ENCODE measurements at regions not wholly inside any gene's neighbourhood (a gene's known extent, or its start where the extent isn't known, plus 50 kb on each side); places are given as distances from the start of the nearest gene placed in this dataset.

GRCh38 chr12:94032368-94032767 lies 116.0 kb upstream of the PLXNC1 start:
- peak in 1 of 14 donors; percentile 7 for DNase-seq

GRCh38 chr12:94033101-94033500 lies 115.3 kb upstream of the PLXNC1 start:
- DNase-seq: no peak

- no peak for DNase-seq
Measured at GRCh38 chr12:94033784-94034183, 114.6 kb upstream of the PLXNC1 start.

- DNase-seq: no peak
Measured at GRCh38 chr12:94037444-94037843, 110.9 kb upstream of the PLXNC1 start.

- no peak for DNase-seq
Measured at GRCh38 chr12:94038605-94039004, 109.8 kb upstream of the PLXNC1 start.

GRCh38 chr12:94039199-94039840 lies 109.1 kb upstream of the PLXNC1 start:
- DNase-seq: no peak

- no peak for DNase-seq
Measured at GRCh38 chr12:94039914-94040313, 108.5 kb upstream of the PLXNC1 start.

- DNase-seq: no peak
Measured at GRCh38 chr12:94041850-94042249, 106.5 kb upstream of the PLXNC1 start.

GRCh38 chr12:94042321-94042720 lies 106.1 kb upstream of the PLXNC1 start:
- DNase-seq: no peak

- DNase-seq: no peak
Measured at GRCh38 chr12:94046626-94047410, 101.6 kb upstream of the PLXNC1 start.

GRCh38 chr12:94047781-94048567 lies 100.4 kb upstream of the PLXNC1 start:
- DNase-seq: peak in 1 of 14 donors; percentile 32

- no peak for DNase-seq
Measured at GRCh38 chr12:94048757-94049156, 99.6 kb upstream of the PLXNC1 start.

GRCh38 chr12:94049718-94050117 lies 98.7 kb upstream of the PLXNC1 start:
- DNase-seq: no peak

GRCh38 chr12:94053676-94054075 lies 94.7 kb upstream of the PLXNC1 start:
- DNase-seq: no peak

- no peak for DNase-seq
Measured at GRCh38 chr12:94055528-94055927, 92.8 kb upstream of the PLXNC1 start.

GRCh38 chr12:94056419-94057158 lies 91.8 kb upstream of the PLXNC1 start:
- DNase-seq: no peak

GRCh38 chr12:94057262-94058151 lies 90.9 kb upstream of the PLXNC1 start:
- no peak for DNase-seq

- no peak for DNase-seq
Measured at GRCh38 chr12:94059394-94060368, 88.7 kb upstream of the PLXNC1 start.

GRCh38 chr12:94062194-94062593 lies 86.2 kb upstream of the PLXNC1 start:
- no peak for DNase-seq

Measured in C1 segment of cervical spinal cord (tissue), 14 donors.